A673 (cell line): ENCODE measurements at regions not wholly inside any gene's neighbourhood (a gene's known extent, or its start where the extent isn't known, plus 50 kb on each side); places are given as distances from the start of the nearest gene placed in this dataset.

Experiments
- BruUV-seq: library from RNA; stranded (reverse); fragments of 400-500 nt; replicated peaks from 2 replicates; lab custom pipeline; 2021; lab: Mats Ljungman, UMichigan
- CTCF ChIA-PET: fragments of 300-600 bp; sonication (Branson Sonifier 250); formaldehyde crosslinking; loops from one replicate; lab custom pipeline; 2022; ENCODE audit warnings: antibody characterized with exemption; lab: Charles Lee
- POLR2A ChIA-PET: fragments of 300-600 bp; sonication (Branson Sonifier 250); formaldehyde crosslinking; loops from one replicate; lab custom pipeline; 2022; ENCODE audit warnings: antibody characterized with exemption; ENCODE audit not compliant: low non-redundant PET; lab: Charles Lee
- DNase-seq: peaks from one replicate; pipeline ENCODE4 v3.0.0-alpha.2; 2015; ENCODE audit warnings: low spot score
- H3K27ac ChIP-seq: fragments of 200-600 bp; sonication (generic); 2 replicates; pipeline ENCODE4 v1.5.1; 2016; ENCODE audit warnings: mixed run types, low read depth, mild to moderate bottlenecking, mixed read lengths, antibody characterized with exemption, low read length; ENCODE audit not compliant: poor library complexity, severe bottlenecking
- H3K27me3 ChIP-seq: fragments of 200-600 bp; sonication (generic); replicated peaks from 2 replicates; pipeline ENCODE4 v1.6.1; 2017; ENCODE audit warnings: mixed run types, low read depth, mild to moderate bottlenecking, mixed read lengths, antibody characterized with exemption, low read length; ENCODE audit not compliant: insufficient read depth, poor library complexity
- H3K36me3 ChIP-seq: fragments of 200-600 bp; sonication (generic); 2 replicates; pipeline ENCODE4 v1.6.1; 2016; ENCODE audit warnings: mixed run types, mild to moderate bottlenecking, mixed read lengths, antibody characterized with exemption, low read length; ENCODE audit not compliant: insufficient read depth, poor library complexity, severe bottlenecking
- H3K4me1 ChIP-seq: fragments of 200-600 bp; sonication (generic); 2 replicates; pipeline ENCODE4 v1.6.1; 2017; ENCODE audit warnings: mixed run types, mild to moderate bottlenecking, mixed read lengths, antibody characterized with exemption, low read length; ENCODE audit not compliant: insufficient read depth, poor library complexity, severe bottlenecking
- H3K4me3 ChIP-seq: fragments of 200-600 bp; sonication (generic); 2 replicates; pipeline ENCODE4 v1.5.1; 2016; ENCODE audit warnings: low read depth, mixed run types, mild to moderate bottlenecking, mixed read lengths, low read length; ENCODE audit not compliant: poor library complexity, severe bottlenecking
- H3K9me3 ChIP-seq: fragments of 200-600 bp; sonication (generic); 2 replicates; pipeline ENCODE4 v1.6.1; 2016; ENCODE audit warnings: mixed run types, low read depth, mild to moderate bottlenecking, mixed read lengths, antibody characterized with exemption, low read length; ENCODE audit not compliant: poor library complexity, severe bottlenecking
- CTCF ChIP-seq: fragments of 300-800, 200-600 bp; sonication (generic); conservative IDR thresholded peaks from 2 replicates; pipeline ENCODE4 v1.5.1; 2017; ENCODE audit warnings: low read depth, mild to moderate bottlenecking, antibody characterized with exemption, low read length, moderate library complexity, mixed read lengths
- EZH2 ChIP-seq: fragments of 200-600 bp; sonication (generic); IDR thresholded peaks from 2 replicates; pipeline ENCODE4 v1.6.1; 2017; ENCODE audit warnings: borderline replicate concordance, low read depth, mild to moderate bottlenecking, mixed read lengths, antibody characterized with exemption, low read length; ENCODE audit not compliant: poor library complexity, severe bottlenecking
- intact Hi-C: fragments of 100-400 bp; cut with micrococcal nuclease; formaldehyde crosslinking; loops from one replicate; pipeline ENCODE4 v1.10.0; 2022; ENCODE audit not compliant: unreplicated experiment

GRCh38 chr2:49225126-49225525 is 70.8 kb upstream of the FSHR start:
- Histone ChIP-seq H3K27ac (no peak overlapping the region), H3K4me1 (no peaks in the 10 kb centered on the region), H3K4me3 (no peak overlapping the region), H3K9me3 (no peaks in the 10 kb centered on the region), H3K27me3 (no peaks in the 10 kb centered on the region), H3K36me3 (no peaks in the 10 kb centered on the region)
- POLR2A ChIA-PET = no interaction called here
- no peak for TF ChIP-seq CTCF
- no peak for TF ChIP-seq EZH2
- intact Hi-C loops = no loop called here
- no TSS peak for BruUV-seq
- no peak for DNase-seq
- CTCF ChIA-PET = no interaction called here

- POLR2A ChIA-PET = no interaction called here
- CTCF ChIA-PET = no interaction called here
- no peaks in the 10 kb centered on the region for H3K4me1 ChIP-seq
- no peak for DNase-seq
- no peak overlapping the region for H3K27ac ChIP-seq
- H3K27me3 ChIP-seq = no peaks in the 10 kb centered on the region
- TF ChIP-seq CTCF = no peak
- TF ChIP-seq EZH2 = no peak
- no TSS peak for BruUV-seq
- intact Hi-C loops = no loop called here
- H3K36me3 ChIP-seq = no peaks in the 10 kb centered on the region
- no peak overlapping the region for H3K4me3 ChIP-seq
- H3K9me3 ChIP-seq = no peaks in the 10 kb centered on the region
Observed at GRCh38 chr2:49224426-49225010, 70.2 kb upstream of the FSHR start.

- BruUV-seq = no TSS peak
- H3K4me3 ChIP-seq = no peak overlapping the region
- intact Hi-C loops = no loop called here
- no peaks in the 10 kb centered on the region for H3K4me1 ChIP-seq
- H3K36me3 ChIP-seq = no peaks in the 10 kb centered on the region
- TF ChIP-seq CTCF (no peak), EZH2 (no peak)
- ChIA-PET POLR2A (interaction anchor here (0.5 kb wide), 1 partner anchor 8 kb away, joined by 20 read pairs; no protein-coding TSS in a partner anchor), CTCF (interaction anchor here (0.6 kb wide), 1 partner anchor 277 kb away, joined by 6 read pairs; no protein-coding TSS in a partner anchor)
- no peak for DNase-seq
- H3K9me3 ChIP-seq = no peaks in the 10 kb centered on the region
- H3K27ac ChIP-seq = no peak overlapping the region
- no peaks in the 10 kb centered on the region for H3K27me3 ChIP-seq
Observed at GRCh38 chr2:49222975-49223528, 68.7 kb upstream of the FSHR start.
